Right hindlimb (tissue), 1 donor: ENCODE measurements at regions not wholly inside any gene's neighbourhood (a gene's known extent, or its start where the extent isn't known, plus 50 kb on each side); places are given as distances from the start of the nearest gene placed in this dataset.

Experiments
- DNase-seq: peaks from one replicate; pipeline ENCODE4 v3.0.0-alpha.2; 2018

- DNase-seq, result no peak
Measured at GRCh38 chr7:35581605-35582210, 113.2 kb downstream of the HERPUD2 start.

- no peak for DNase-seq
Measured at GRCh38 chr7:35576031-35576573, 118.8 kb downstream of the HERPUD2 start.

- DNase-seq, result no peak
Measured at GRCh38 chr7:35571611-35572240, 123.2 kb downstream of the HERPUD2 start.

- DNase-seq, result no peak
Measured at GRCh38 chr7:35570937-35571336, 124.0 kb downstream of the HERPUD2 start.

- DNase-seq, result no peak
Measured at GRCh38 chr7:35565927-35566326, 129.0 kb downstream of the HERPUD2 start.

GRCh38 chr7:35558841-35559240 is 136.1 kb downstream of the HERPUD2 start:
- DNase-seq, result no peak

GRCh38 chr7:35556515-35557471 is 138.1 kb downstream of the HERPUD2 start:
- no peak for DNase-seq

GRCh38 chr7:35555934-35556333 is 139.0 kb downstream of the HERPUD2 start:
- DNase-seq, result no peak

- DNase-seq, result no peak
Measured at GRCh38 chr7:35555386-35555785, 139.5 kb downstream of the HERPUD2 start.

GRCh38 chr7:35553519-35553918 is 141.4 kb downstream of the HERPUD2 start:
- no peak for DNase-seq

- DNase-seq, result no peak
Measured at GRCh38 chr7:35552691-35553090, 142.2 kb downstream of the HERPUD2 start.

- no peak for DNase-seq
Measured at GRCh38 chr7:35551321-35552081, 143.4 kb downstream of the HERPUD2 start.

- no peak for DNase-seq
Measured at GRCh38 chr7:35550831-35551230, 144.1 kb downstream of the HERPUD2 start.

GRCh38 chr7:35549781-35550180 is 145.2 kb downstream of the HERPUD2 start:
- no peak for DNase-seq

GRCh38 chr7:35548291-35548690 is 146.6 kb downstream of the HERPUD2 start:
- DNase-seq, result no peak

- no peak for DNase-seq
Measured at GRCh38 chr7:35546691-35547429, 148.1 kb downstream of the HERPUD2 start.

GRCh38 chr7:35545831-35546230 is 149.1 kb downstream of the HERPUD2 start:
- no peak for DNase-seq

GRCh38 chr7:35544028-35544742 is 150.8 kb downstream of the HERPUD2 start:
- DNase-seq, result no peak

- peak; percentile 83 for DNase-seq
Measured at GRCh38 chr7:35537067-35538023, 157.6 kb downstream of the HERPUD2 start.

GRCh38 chr7:35536396-35536826 is 158.5 kb downstream of the HERPUD2 start:
- DNase-seq, result no peak
